ENCODE measurements at regions not wholly inside any gene's neighbourhood (a gene's known extent, or its start where the extent isn't known, plus 50 kb on each side); places are given as distances from the start of the nearest gene placed in this dataset.

DNA sequence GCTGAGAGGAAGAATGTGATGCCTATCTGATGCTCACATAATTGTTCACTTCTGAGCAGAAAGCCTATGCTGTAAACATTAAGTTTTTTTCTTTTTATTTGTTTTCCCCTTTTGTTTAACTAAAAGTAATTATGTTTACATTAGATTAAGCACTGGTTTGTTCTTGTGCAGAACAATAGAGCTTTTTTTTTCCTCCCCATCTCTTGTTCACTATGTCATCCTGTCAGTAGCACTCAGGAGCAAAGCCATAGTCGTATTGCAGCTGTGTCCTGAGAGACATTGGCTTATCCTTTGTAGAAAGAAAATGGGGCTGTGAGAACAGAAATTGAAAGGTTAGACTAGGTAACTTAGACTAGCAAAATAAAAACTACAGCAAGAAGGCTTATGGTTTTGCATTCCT lies 301.8 kb upstream of the RAG2 start:
- Histone ChIP-seq H3K4me1 (ENCODE audit: insufficient read depth, low read length) (no peaks in the 10 kb centered on the region), H3K36me3 (ENCODE audit: insufficient read depth, low read length) (no peaks in the 10 kb centered on the region), H4K20me1 (ENCODE audit: insufficient read depth, low read length) (no peaks in the 10 kb centered on the region), H2AFZ (ENCODE audit: low read length) (no peak overlapping the region), H3K27me3 (ENCODE audit: insufficient read depth, low read length) (no peaks in the 10 kb centered on the region), H3K4me2 (ENCODE audit: insufficient read depth, low read length) (no peak overlapping the region), H3K9me3 (ENCODE audit: low read depth, low read length) (no peaks in the 10 kb centered on the region), H3K27ac (ENCODE audit: low read depth, low read length) (no peak overlapping the region), H3K4me3 (ENCODE audit: insufficient read depth, low read length) (no peak overlapping the region), H3K79me2 (ENCODE audit: insufficient read depth, low read length) (no peaks in the 10 kb centered on the region)
- no peak for DNase-seq (ENCODE audit: insufficient read length, low spot score, missing footprints)
- TF ChIP-seq, protein P1, sequence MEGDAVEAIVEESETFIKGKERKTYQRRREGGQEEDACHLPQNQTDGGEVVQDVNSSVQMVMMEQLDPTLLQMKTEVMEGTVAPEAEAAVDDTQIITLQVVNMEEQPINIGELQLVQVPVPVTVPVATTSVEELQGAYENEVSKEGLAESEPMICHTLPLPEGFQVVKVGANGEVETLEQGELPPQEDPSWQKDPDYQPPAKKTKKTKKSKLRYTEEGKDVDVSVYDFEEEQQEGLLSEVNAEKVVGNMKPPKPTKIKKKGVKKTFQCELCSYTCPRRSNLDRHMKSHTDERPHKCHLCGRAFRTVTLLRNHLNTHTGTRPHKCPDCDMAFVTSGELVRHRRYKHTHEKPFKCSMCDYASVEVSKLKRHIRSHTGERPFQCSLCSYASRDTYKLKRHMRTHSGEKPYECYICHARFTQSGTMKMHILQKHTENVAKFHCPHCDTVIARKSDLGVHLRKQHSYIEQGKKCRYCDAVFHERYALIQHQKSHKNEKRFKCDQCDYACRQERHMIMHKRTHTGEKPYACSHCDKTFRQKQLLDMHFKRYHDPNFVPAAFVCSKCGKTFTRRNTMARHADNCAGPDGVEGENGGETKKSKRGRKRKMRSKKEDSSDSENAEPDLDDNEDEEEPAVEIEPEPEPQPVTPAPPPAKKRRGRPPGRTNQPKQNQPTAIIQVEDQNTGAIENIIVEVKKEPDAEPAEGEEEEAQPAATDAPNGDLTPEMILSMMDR (IDR thresholded peaks at IDR 0.05; ENCODE audit: extremely low read depth, low read depth, low read length), result no peak

DNA sequence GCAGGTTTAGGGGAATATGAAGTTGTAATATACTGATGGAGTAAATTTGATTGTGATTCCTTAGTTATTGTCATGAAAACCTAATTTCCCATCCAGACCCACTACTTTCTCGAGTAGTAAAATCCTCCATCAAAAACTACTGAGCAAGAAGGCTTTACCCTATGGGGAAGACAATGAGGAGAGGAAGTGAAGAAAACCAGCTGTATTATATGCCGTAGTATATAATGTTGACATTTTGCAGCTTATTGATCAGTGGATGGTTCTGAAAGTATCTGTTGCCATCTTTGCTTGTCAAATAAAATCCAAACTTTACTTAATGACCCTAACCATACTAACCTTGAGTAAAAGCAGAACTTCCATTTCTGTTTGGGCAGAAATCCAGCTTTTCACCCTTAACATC lies 292.8 kb upstream of the RAG2 start:
- Histone ChIP-seq H3K4me3 (ENCODE audit: insufficient read depth, low read length) (no peak overlapping the region), H3K4me1 (ENCODE audit: insufficient read depth, low read length) (no peaks in the 10 kb centered on the region), H4K20me1 (ENCODE audit: insufficient read depth, low read length) (no peaks in the 10 kb centered on the region), H3K27ac (ENCODE audit: low read depth, low read length) (no peak overlapping the region), H2AFZ (ENCODE audit: low read length) (no peak overlapping the region), H3K9me3 (ENCODE audit: low read depth, low read length) (peaks cover 2% of the 10 kb centered on the region), H3K4me2 (ENCODE audit: insufficient read depth, low read length) (no peak overlapping the region), H3K27me3 (ENCODE audit: insufficient read depth, low read length) (no peaks in the 10 kb centered on the region), H3K79me2 (ENCODE audit: insufficient read depth, low read length) (no peaks in the 10 kb centered on the region), H3K36me3 (ENCODE audit: insufficient read depth, low read length) (no peaks in the 10 kb centered on the region)
- TF ChIP-seq, protein P1 (IDR thresholded peaks at IDR 0.05; ENCODE audit: extremely low read depth, low read depth, low read length), result no peak
- DNase-seq (ENCODE audit: insufficient read length, low spot score, missing footprints), result no peak

DNA sequence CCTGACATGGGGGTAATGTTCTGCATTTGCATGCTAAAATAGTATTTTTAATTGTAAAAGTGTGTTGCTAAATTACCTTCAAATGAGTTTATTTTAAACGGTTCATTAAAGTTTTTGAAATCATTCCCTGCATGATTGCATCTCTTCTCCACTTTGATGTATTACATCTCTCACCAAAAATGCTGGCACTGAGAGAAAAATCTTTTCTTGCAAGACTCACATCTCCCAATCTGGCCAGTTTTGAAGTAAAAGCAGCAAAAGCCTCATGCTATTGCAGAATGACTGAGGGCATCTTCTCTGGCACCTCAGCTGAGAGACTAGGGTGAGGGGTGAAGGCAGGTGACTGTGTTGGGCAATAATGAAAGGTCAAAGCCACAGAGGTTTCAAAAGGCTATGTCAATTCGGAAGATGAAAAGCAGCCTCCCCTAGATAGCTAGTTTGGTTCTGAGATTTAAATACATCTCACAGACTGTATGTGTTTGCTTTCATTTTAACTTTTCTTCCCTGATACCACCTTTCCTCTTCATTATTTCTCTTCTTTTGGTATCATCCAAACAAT lies 292.2 kb upstream of the RAG2 start:
- Histone ChIP-seq H3K4me2 (ENCODE audit: insufficient read depth, low read length) (no peak overlapping the region), H3K4me1 (ENCODE audit: insufficient read depth, low read length) (no peaks in the 10 kb centered on the region), H3K36me3 (ENCODE audit: insufficient read depth, low read length) (no peaks in the 10 kb centered on the region), H3K9me3 (ENCODE audit: low read depth, low read length) (peaks cover 3% of the 10 kb centered on the region), H3K79me2 (ENCODE audit: insufficient read depth, low read length) (no peaks in the 10 kb centered on the region), H3K4me3 (ENCODE audit: insufficient read depth, low read length) (no peak overlapping the region), H2AFZ (ENCODE audit: low read length) (no peak overlapping the region), H3K27me3 (ENCODE audit: insufficient read depth, low read length) (no peaks in the 10 kb centered on the region), H4K20me1 (ENCODE audit: insufficient read depth, low read length) (no peaks in the 10 kb centered on the region), H3K27ac (ENCODE audit: low read depth, low read length) (no peak overlapping the region)
- TF ChIP-seq, protein P1 (IDR thresholded peaks at IDR 0.05; ENCODE audit: extremely low read depth, low read depth, low read length), result no peak
- no peak for DNase-seq (ENCODE audit: insufficient read length, low spot score, missing footprints)

DNA sequence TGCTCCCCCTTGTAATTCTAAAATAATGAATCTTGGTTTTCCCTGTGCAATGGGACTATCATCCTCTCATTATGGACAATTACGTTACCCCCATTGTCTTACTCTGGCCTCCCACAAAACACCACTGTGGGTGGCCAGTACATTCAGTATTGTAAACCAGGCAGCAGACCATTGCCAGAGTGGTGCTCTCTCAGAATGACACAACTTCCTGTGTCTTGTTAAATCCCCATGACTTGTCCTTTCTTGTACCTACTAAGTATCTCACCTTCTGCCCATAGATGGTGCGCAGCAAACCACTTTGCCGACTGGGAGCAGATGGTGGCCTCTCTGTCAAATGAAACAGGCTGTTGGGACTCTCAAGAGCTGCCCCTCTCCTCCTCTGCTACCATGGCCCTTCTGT lies 287.1 kb upstream of the RAG2 start:
- no peaks in the 10 kb centered on the region for H3K27me3 ChIP-seq (ENCODE audit: insufficient read depth, low read length)
- H3K36me3 ChIP-seq (ENCODE audit: insufficient read depth, low read length), result no peaks in the 10 kb centered on the region
- H3K9me3 ChIP-seq (ENCODE audit: low read depth, low read length), result peaks cover 8% of the 10 kb centered on the region
- H4K20me1 ChIP-seq (ENCODE audit: insufficient read depth, low read length), result no peaks in the 10 kb centered on the region
- TF ChIP-seq, protein P1 (IDR thresholded peaks at IDR 0.05; ENCODE audit: extremely low read depth, low read depth, low read length), result no peak
- H3K4me1 ChIP-seq (ENCODE audit: insufficient read depth, low read length), result no peaks in the 10 kb centered on the region
- no peak overlapping the region for H2AFZ ChIP-seq (ENCODE audit: low read length)
- DNase-seq (ENCODE audit: insufficient read length, low spot score, missing footprints), result no peak
- no peak overlapping the region for H3K4me3 ChIP-seq (ENCODE audit: insufficient read depth, low read length)
- H3K27ac ChIP-seq (ENCODE audit: low read depth, low read length), result no peak overlapping the region
- no peak overlapping the region for H3K4me2 ChIP-seq (ENCODE audit: insufficient read depth, low read length)
- H3K79me2 ChIP-seq (ENCODE audit: insufficient read depth, low read length), result no peaks in the 10 kb centered on the region

Data from osteoblast (primary cell).